CD1c-positive myeloid dendritic cell (primary cell): ENCODE measurements at regions not wholly inside any gene's neighbourhood (a gene's known extent, or its start where the extent isn't known, plus 50 kb on each side); places are given as distances from the start of the nearest gene placed in this dataset.
"Not testable (repeated sequence)": the region's sequence is repeated elsewhere in the genome, so short reads cannot be mapped to it uniquely, and the experiment has no call there.

Experiments
- DNase-seq: peaks from one replicate; pipeline ENCODE4 v3.0.0-alpha.2; 2016; ENCODE audit errors: extremely low spot score

DNA sequence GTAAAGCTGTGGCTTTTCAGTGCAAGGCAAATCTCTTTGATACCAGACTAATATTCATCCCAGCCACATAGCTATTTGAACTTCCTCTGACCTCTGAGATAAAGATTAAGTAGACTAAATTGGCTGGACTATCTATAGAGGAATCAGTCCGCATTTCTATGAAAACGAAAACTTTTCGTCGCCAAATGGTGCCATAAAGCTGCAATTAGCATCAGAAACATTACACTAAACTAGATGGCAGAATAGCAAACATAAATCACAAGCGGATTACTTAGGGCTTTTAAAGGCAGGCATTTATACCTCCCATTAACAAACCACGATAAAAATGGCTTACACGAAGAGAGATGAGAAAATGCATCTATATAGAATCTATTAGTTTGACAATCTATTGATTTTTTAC is 1009.7 kb upstream of the CDH6 start:
- DNase-seq = no peak

DNA sequence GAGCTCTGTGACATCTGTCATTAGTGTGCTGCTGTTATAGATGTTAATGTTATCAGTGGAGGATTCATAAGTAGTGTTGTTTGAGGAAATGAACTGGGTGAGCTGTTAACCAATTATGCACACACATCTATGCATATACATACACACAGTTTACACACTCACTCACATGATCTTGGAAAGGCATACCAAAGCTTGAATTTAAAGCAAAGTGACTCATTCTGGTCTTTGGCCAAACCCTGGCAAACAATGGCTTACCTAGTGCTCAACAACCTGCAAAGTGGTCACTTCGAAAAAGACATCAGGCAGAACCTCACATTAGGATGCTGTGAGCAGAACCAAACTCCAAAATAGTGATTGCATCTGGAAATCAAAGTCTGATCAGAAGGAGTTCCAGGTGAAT is 1037.3 kb upstream of the CDH6 start:
- DNase-seq = no peak

DNA sequence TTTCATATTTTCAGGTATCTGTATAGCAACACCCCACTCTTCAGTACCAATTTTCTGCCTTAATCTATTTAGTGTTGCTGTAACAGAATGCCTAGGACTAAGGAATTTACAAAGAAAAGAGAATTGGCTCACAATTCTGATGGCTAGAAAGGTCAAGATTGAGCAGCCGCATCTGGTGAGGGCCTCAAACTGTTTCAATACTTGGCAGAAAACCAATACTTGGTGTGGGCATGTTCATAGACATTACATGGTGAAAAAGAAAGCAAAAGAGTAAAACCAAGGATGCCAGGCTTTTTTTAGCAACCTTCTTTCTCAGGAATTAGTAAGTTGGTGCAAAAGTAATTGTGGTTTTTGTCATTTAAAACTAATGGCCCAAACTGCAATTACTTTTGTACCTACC is 1041.1 kb upstream of the CDH6 start:
- no peak for DNase-seq

GRCh38 chr5:30150231-30150630 is 1043.3 kb upstream of the CDH6 start:
- no peak for DNase-seq

GRCh38 chr5:30149526-30149925 is 1044.0 kb upstream of the CDH6 start:
- no peak for DNase-seq

DNA sequence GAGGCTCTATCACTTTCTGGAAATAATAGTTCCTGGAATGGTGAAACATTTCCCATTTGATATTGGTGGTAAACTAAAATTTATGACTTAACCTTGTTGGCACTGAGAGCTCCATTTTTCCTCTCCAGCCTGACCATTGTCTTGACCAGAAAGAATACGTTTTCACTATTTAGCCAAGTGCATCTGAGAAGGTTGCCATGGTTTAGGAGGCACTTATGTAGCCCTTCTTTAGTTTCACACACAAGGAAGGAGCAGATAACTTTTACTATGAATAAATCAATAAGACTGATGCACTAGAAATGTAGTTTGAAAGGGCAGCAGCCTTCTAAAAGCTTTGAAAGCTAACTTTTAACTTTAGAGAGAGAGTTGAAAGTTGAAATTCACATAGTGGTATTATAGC is 1045.5 kb upstream of the CDH6 start:
- no peak for DNase-seq

GRCh38 chr5:30144059-30144458 is 1049.4 kb upstream of the CDH6 start:
- not testable (repeated sequence) for DNase-seq

- no peak for DNase-seq
These were observed 1051.1 kb upstream of the CDH6 start for GRCh38 chr5:30142432-30142831.

DNA sequence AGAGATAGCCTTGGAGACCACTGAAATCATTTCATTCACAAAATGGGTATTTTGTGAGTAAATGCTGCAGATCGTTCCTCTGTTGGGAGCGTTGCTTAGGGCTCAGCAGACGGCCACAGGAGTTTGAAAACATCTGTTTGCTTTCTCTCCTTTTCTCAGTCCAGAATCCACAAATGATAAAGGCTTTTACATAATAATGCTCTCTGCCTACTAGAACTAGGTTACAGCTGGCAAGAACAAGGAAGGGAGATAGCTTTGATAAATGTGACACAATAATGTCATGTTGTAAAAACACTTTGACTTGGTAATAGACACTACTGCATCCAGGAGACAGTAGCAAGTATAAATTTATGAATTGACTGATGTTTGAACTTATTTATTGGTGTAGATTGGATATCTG is 1072.4 kb upstream of the CDH6 start:
- DNase-seq = no peak

DNA sequence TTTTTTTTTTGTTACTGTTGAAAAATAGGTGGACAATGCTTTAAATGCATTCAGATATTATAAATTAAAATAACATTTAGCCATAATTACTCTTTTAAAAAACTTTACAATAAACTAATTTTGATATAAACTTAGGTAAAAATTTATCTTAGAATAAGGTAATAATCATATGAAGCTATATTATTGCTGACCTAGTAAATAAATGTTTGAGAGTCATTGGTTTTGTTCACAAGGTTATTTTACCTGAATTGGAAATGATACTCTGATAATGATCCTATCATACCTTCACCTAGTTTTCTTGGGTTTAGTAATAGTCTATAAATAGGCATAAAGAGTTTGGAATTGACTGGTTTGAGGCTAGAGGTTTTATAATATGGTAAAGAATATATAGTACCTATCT is 1076.4 kb upstream of the CDH6 start:
- DNase-seq = no peak

DNA sequence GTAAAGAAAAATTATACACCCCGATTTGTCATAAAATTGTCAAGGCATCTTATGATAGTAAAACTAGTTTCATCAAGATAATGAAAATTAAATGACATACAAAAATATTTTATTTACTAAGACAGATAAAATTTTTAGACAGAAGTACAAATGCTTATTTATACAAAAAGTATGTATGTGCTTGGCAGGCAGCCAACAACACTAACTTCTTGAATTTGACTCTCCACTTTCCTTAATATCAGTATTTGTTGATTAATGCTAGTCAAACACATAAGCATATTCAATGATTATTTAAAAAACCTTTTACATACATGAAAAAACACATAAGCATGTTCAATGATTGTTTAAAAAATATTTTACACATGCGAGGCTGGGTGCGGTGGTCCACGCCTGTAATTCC is 1079.9 kb upstream of the CDH6 start:
- DNase-seq = no peak

GRCh38 chr5:30112867-30113266 is 1080.6 kb upstream of the CDH6 start:
- DNase-seq = no peak

DNA sequence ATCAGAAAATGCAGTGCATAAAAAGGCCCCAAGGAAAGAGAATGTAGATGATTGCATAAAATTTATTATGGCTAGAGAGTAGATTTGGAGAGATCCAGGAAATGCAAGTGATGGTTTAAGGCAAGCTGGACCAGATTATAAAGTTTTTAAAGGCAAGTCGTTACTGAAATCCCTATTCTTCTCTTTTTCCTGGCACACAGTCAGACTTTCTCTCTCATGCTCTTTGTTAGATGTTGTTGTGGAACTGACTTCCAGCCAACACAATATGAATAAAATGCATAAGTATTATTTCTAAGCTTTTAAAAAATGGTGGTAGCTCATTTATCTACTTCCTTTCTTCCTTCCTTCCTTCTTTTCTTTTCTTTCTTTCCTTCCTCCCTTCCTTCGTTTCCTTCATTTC is 1085.4 kb upstream of the CDH6 start:
- DNase-seq = no peak

GRCh38 chr5:30106596-30106995 is 1086.9 kb upstream of the CDH6 start:
- no peak for DNase-seq

- DNase-seq = no peak
These were observed 1088.5 kb upstream of the CDH6 start for GRCh38 chr5:30104872-30105596.

DNA sequence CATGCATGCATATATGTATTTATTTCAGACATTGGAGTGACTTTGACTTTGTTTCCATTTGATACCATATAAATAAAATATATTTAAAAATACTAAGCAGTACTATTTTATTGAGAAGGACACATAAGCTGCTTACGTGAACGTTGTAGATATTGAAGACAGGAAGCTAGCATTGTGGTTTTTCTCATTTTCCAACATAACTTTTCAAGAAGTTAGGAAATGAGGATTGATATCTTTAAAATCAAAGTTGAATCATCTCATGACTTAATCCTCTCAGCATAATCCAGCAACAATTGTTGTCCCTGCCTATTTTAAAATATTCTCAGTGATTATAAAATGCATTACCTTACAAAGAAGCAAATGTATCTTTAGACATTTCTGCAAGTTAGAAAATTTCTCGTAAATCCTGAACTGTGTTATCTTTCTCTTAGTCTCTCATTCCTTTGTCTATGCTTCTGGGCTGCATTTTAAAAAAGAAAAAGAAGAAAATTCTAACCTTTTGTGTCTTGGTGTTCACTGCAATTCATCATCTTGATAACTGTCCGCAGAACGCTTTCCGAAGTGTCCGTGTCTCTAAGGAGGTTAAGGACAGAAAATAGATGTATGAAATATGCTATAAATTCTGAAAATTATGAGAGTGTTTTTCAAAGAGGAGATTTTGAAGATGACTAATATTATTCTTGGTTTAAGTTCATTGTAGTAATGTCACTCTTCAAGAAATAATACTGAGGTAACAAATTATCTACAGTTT is 1089.9 kb upstream of the CDH6 start:
- DNase-seq = no peak

DNA sequence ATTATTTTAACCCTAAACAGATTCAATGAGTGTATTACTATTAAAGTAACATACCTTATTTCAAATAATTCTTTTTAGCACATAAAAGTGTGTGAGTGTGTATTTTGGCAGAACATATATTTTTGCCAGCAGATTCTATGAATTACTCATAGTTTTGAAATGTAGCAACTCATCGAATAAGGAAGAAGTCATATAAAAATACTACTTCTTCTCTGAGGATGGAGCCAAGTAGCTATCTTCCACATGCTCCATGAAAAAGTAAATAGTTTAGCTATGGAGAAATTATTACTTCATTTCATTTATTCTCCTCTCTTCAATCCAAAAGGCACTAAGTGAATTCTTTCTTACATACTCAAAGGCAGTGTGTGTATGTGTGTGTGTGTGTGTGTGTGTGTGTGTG is 1090.4 kb upstream of the CDH6 start:
- no peak for DNase-seq

DNA sequence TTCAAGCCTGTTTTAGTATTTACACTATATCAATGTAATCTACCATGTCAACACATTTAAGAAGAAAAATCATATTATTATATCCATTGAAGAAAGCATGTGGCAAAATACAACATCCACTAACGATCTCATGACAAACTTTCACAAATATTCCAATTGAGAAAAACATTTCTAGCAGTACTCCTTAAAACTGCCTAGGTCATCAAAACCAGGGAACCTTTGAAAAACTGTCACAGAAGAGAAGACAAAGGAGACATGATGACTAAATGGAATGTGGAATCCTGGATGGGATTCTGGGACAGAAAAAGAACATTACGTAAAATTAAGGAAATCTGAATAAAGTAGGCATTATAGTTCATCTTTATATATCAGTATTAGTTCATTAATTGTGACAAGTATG is 1091.3 kb upstream of the CDH6 start:
- no peak for DNase-seq

- DNase-seq = no peak
These were observed 1092.6 kb upstream of the CDH6 start for GRCh38 chr5:30100929-30101328.

GRCh38 chr5:30100148-30100713 is 1093.3 kb upstream of the CDH6 start:
- DNase-seq = no peak

- DNase-seq = no peak
These were observed 1093.9 kb upstream of the CDH6 start for GRCh38 chr5:30099634-30100033.

DNA sequence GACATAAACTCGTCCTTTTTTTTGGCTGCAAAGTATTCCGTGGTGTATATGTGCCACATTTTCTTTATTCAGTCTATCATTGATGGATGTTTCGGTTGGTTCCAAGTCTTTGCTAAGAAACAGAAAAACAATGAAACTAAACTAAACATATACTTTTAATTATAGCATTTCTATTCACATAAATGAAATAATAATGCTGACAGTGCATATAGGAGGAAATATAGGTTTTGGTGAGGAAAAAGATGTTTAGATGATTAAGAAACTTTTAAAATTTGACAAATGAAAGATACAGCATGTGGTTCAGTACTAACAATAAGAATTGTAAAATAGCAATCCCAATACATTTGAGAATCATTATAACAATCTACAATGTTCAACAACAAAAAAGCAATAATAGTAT is 1094.5 kb upstream of the CDH6 start:
- no peak for DNase-seq

GRCh38 chr5:30092548-30092947 is 1100.9 kb upstream of the CDH6 start:
- DNase-seq = no peak
